GM12878 (cell line): ENCODE measurements at regions not wholly inside any gene's neighbourhood (a gene's known extent, or its start where the extent isn't known, plus 50 kb on each side); places are given as distances from the start of the nearest gene placed in this dataset.

Experiments
- ATAC-seq: fragments of 200-7000 bp; cut with Tn5 transposase; 3 replicates; pipeline ENCODE4 v1.9.1; 2020; ENCODE audit warnings: mild to moderate bottlenecking, moderate library complexity
- BruUV-seq: library from RNA; stranded (reverse); fragments of 400-500 nt; replicated peaks from 2 replicates; lab custom pipeline; 2021; lab: Mats Ljungman, UMichigan
- CTCF ChIA-PET: fragments of 300-600 bp; sonication (Branson Sonifier 250); formaldehyde crosslinking; extraction: SDS; loops from one replicate; lab custom pipeline; 2021; ENCODE audit warnings: inconsistent platforms; lab: Yijun Ruan, JAX
- POLR2A ChIA-PET: fragments of 350-600 bp; formaldehyde crosslinking; extraction: SDS; loops from one replicate; lab custom pipeline; 2021; ENCODE audit warnings: inconsistent platforms; lab: Charles Lee
- RAD21 ChIA-PET: fragments of 300-600 bp; sonication (Branson Sonifier 250); formaldehyde crosslinking; loops from one replicate; lab custom pipeline; 2023; ENCODE audit warnings: antibody characterized with exemption; ENCODE audit not compliant: unreplicated experiment; lab: Charles Lee
- SMC1A ChIA-PET: fragments of 300-600 bp; sonication (Branson Sonifier 250); formaldehyde crosslinking; loops from one replicate; lab custom pipeline; 2023; ENCODE audit not compliant: unreplicated experiment, uncharacterized antibody; lab: Charles Lee
- DNase-seq: peaks from one replicate; pipeline ENCODE4 v3.0.0-alpha.2; 2011; ENCODE audit warnings: low read depth, low spot score
- FAIRE-seq: peaks from 3 replicates; lab custom pipeline; 2011; peaks lifted over from hg19 to GRCh38; lab: Jason Lieb, UNC
- H2AFZ ChIP-seq: 2 replicates; pipeline ENCODE4 v1.6.0; 2011; ENCODE audit warnings: low read depth, low read length, control low read depth; ENCODE audit not compliant: control insufficient read depth
- H3K27ac ChIP-seq: 2 replicates; pipeline ENCODE4 v1.5.1; 2011; ENCODE audit warnings: control low read depth; ENCODE audit not compliant: control insufficient read depth, insufficient read depth
- H3K27me3 ChIP-seq, 2 experiments: replicated peaks in 1 of 2; 2 replicates each; pipeline versions ENCODE4 v1.6.0 to v1.6.1; 2011; ENCODE audit warnings: low read length in 1 of 2; ENCODE audit not compliant: control insufficient read depth in 2 of 2, insufficient read depth in 2 of 2
- H3K36me3 ChIP-seq, 2 experiments: 2 replicates each; pipeline ENCODE4 v1.5.1; 2011; ENCODE audit warnings: low read length in 1 of 2; ENCODE audit not compliant: control insufficient read depth in 2 of 2, insufficient read depth in 2 of 2
- H3K4me1 ChIP-seq: 2 replicates; pipeline ENCODE4 v1.6.1; 2011; ENCODE audit warnings: mild to moderate bottlenecking, low read length, moderate library complexity, mixed read lengths; ENCODE audit not compliant: control insufficient read depth, insufficient read depth
- H3K4me2 ChIP-seq: 2 replicates; pipeline ENCODE4 v1.6.0; 2011; ENCODE audit warnings: control low read depth; ENCODE audit not compliant: control insufficient read depth, insufficient read depth
- H3K4me3 ChIP-seq: fragments of 200-600 bp; sonication (generic); 2 replicates; pipeline ENCODE4 v1.5.1; 2016
- H3K79me2 ChIP-seq: 2 replicates; pipeline ENCODE4 v1.6.0; 2011; ENCODE audit warnings: low read length; ENCODE audit not compliant: control insufficient read depth, insufficient read depth
- H3K9ac ChIP-seq: 2 replicates; pipeline ENCODE4 v1.8.0; 2011; ENCODE audit warnings: low read length, control low read depth, mixed read lengths; ENCODE audit not compliant: control insufficient read depth, insufficient read depth
- H3K9me3 ChIP-seq: replicated peaks from 3 replicates; pipeline ENCODE4 v1.5.1; 2011; ENCODE audit warnings: mild to moderate bottlenecking, low read length; ENCODE audit not compliant: control insufficient read depth, insufficient read depth
- H4K20me1 ChIP-seq: 2 replicates; pipeline ENCODE4 v1.6.0; 2011; ENCODE audit not compliant: control insufficient read depth, insufficient read depth
- FOXM1 ChIP-seq: IDR thresholded peaks from 2 replicates; pipeline ENCODE4 v1.6.1; 2012; ENCODE audit warnings: low read depth, mild to moderate bottlenecking, inconsistent platforms, low read length, moderate library complexity
- HDAC2 ChIP-seq: fragments of 200-600 bp; sonication (generic); IDR thresholded peaks from 2 replicates; pipeline ENCODE4 v1.6.1; 2017
- IRF4 ChIP-seq: IDR thresholded peaks from 2 replicates; pipeline ENCODE4 v1.6.1; 2011; ENCODE audit warnings: low read depth, low read length
- MXI1 ChIP-seq: fragments of 150-350 bp; IDR thresholded peaks from 2 replicates; pipeline ENCODE4 v1.6.1; 2011; ENCODE audit warnings: low read depth, mild to moderate bottlenecking, inconsistent platforms, low read length, improper control_type of control experiment
- PAX5 ChIP-seq: IDR thresholded peaks from 2 replicates; pipeline ENCODE4 v1.6.1; 2011; ENCODE audit warnings: low read depth, low read length, borderline replicate concordance
- PML ChIP-seq: IDR thresholded peaks from 2 replicates; pipeline ENCODE4 v1.6.1; 2012; ENCODE audit warnings: low read length, inconsistent platforms
- RB1 ChIP-seq: fragments of 450-650 bp; formaldehyde crosslinking; IDR thresholded peaks from 2 replicates; pipeline ENCODE4 v1.6.1; 2017; ENCODE audit warnings: mild to moderate bottlenecking, borderline replicate concordance
- TCF12 ChIP-seq: IDR thresholded peaks from 2 replicates; pipeline ENCODE4 v1.6.1; 2011; ENCODE audit warnings: low read depth, mild to moderate bottlenecking, low read length
- ZNF384 ChIP-seq: IDR thresholded peaks from 2 replicates; pipeline ENCODE4 v1.6.1; 2012; ENCODE audit warnings: low read depth, mild to moderate bottlenecking, low read length, improper control_type of control experiment, borderline replicate concordance
- WGBS: methylation state at CpG from one replicate; pipeline ENCODE4 v1.1.6; 2016; ENCODE audit warnings: low lambda C conversion rate; ENCODE audit not compliant: insufficient replicate concordance, insufficient coverage; ENCODE audit errors: missing lambda C conversion rate; 5-methylcytosine and 5-hydroxymethylcytosine counted together
- in situ Hi-C: fragments of 300-500 bp; cut with MboI; formaldehyde crosslinking; loops from 9 replicates; pipeline ENCODE4 v1.14.3; 2018; ENCODE audit warnings: mixed read lengths
- intact Hi-C: fragments of 100-400 bp; cut with micrococcal nuclease; formaldehyde crosslinking; loops from one replicate; pipeline ENCODE4 v1.14.2; 2022; ENCODE audit not compliant: unreplicated experiment
- TF ChIP-seq, protein P1 (sequence below): fragments of 450-650 bp; conservative IDR thresholded peaks from 2 replicates; pipeline ENCODE4 v1.6.1; 2017; ENCODE audit warnings: mild to moderate bottlenecking, moderate library complexity
- TF ChIP-seq, protein P2 (sequence below): IDR thresholded peaks from 2 replicates; pipeline ENCODE4 v1.6.1; 2011; ENCODE audit warnings: mild to moderate bottlenecking, low read depth, low read length, moderate library complexity; ENCODE audit not compliant: insufficient replicate concordance
- TF ChIP-seq, protein P3 (sequence below): fragments of 450-650 bp; IDR thresholded peaks from 2 replicates; pipeline ENCODE4 v1.6.1; 2018; ENCODE audit warnings: mild to moderate bottlenecking, low read depth, moderate library complexity; ENCODE audit not compliant: partially characterized antibody

DNA sequence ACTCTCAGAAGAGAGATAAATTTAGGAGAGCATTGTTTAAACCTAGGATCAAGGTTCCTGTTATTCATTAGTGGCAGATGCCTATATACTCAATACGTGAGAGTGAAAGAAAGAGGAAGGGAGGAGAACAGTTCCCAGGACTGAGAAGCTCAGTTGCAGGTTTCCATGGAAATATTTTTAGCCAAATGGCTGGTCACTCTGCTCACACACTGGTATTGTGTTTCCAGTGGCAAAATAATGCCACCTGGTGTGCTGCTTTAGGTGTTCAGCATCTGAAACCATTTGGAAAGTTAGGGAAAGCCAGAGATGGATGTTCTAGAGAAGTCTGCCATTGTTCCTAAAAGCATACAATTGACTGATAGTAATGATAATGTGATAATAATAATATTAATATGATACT lies 827.7 kb downstream of the SORCS3 start:
- H3K9ac ChIP-seq = no peak overlapping the region
- no peak for ATAC-seq
- no peaks in the 10 kb centered on the region for H4K20me1 ChIP-seq
- TF ChIP-seq, protein P1, sequence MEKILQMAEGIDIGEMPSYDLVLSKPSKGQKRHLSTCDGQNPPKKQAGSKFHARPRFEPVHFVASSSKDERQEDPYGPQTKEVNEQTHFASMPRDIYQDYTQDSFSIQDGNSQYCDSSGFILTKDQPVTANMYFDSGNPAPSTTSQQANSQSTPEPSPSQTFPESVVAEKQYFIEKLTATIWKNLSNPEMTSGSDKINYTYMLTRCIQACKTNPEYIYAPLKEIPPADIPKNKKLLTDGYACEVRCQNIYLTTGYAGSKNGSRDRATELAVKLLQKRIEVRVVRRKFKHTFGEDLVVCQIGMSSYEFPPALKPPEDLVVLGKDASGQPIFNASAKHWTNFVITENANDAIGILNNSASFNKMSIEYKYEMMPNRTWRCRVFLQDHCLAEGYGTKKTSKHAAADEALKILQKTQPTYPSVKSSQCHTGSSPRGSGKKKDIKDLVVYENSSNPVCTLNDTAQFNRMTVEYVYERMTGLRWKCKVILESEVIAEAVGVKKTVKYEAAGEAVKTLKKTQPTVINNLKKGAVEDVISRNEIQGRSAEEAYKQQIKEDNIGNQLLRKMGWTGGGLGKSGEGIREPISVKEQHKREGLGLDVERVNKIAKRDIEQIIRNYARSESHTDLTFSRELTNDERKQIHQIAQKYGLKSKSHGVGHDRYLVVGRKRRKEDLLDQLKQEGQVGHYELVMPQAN = no peak
- TF ChIP-seq RB1 (no peak), IRF4 (no peak), FOXM1 (no peak), HDAC2 (no peak), MXI1 (no peak), PML (no peak), PAX5 (no peak), ZNF384 (no peak), TCF12 (no peak)
- TF ChIP-seq, protein P2, sequence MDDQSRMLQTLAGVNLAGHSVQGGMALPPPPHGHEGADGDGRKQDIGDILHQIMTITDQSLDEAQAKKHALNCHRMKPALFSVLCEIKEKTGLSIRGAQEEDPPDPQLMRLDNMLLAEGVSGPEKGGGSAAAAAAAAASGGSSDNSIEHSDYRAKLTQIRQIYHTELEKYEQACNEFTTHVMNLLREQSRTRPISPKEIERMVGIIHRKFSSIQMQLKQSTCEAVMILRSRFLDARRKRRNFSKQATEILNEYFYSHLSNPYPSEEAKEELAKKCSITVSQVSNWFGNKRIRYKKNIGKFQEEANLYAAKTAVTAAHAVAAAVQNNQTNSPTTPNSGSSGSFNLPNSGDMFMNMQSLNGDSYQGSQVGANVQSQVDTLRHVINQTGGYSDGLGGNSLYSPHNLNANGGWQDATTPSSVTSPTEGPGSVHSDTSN = no peak
- TF ChIP-seq, protein P3, sequence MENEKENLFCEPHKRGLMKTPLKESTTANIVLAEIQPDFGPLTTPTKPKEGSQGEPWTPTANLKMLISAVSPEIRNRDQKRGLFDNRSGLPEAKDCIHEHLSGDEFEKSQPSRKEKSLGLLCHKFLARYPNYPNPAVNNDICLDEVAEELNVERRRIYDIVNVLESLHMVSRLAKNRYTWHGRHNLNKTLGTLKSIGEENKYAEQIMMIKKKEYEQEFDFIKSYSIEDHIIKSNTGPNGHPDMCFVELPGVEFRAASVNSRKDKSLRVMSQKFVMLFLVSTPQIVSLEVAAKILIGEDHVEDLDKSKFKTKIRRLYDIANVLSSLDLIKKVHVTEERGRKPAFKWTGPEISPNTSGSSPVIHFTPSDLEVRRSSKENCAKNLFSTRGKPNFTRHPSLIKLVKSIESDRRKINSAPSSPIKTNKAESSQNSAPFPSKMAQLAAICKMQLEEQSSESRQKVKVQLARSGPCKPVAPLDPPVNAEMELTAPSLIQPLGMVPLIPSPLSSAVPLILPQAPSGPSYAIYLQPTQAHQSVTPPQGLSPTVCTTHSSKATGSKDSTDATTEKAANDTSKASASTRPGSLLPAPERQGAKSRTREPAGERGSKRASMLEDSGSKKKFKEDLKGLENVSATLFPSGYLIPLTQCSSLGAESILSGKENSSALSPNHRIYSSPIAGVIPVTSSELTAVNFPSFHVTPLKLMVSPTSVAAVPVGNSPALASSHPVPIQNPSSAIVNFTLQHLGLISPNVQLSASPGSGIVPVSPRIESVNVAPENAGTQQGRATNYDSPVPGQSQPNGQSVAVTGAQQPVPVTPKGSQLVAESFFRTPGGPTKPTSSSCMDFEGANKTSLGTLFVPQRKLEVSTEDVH = no peak
- BruUV-seq = no TSS peak
- no peaks in the 10 kb centered on the region for H3K36me3 ChIP-seq
- H3K9me3 ChIP-seq = no peaks in the 10 kb centered on the region
- DNase-seq = no peak
- intact Hi-C loops (no loop called here), in situ Hi-C loops (no loop called here)
- ChIA-PET CTCF (no interaction called here), SMC1A (no interaction called here), POLR2A (no interaction called here), RAD21 (no interaction called here)
- whole genome bisulfite sequencing = 89% methylated on average over 1 of the region's 1 CpG
- H3K4me2 ChIP-seq = no peak overlapping the region
- no peak overlapping the region for H3K4me3 ChIP-seq
- H3K27ac ChIP-seq = no peak overlapping the region
- FAIRE-seq = no peak
- no peaks in the 10 kb centered on the region for H3K27me3 ChIP-seq
- H3K79me2 ChIP-seq = no peaks in the 10 kb centered on the region
- H3K4me1 ChIP-seq = no peaks in the 10 kb centered on the region
- H2AFZ ChIP-seq = no peak overlapping the region
